HG02759 (cell line): ENCODE measurements at regions not wholly inside any gene's neighbourhood (a gene's known extent, or its start where the extent isn't known, plus 50 kb on each side); places are given as distances from the start of the nearest gene placed in this dataset.

Experiments used
- ATAC-seq: cut with Tn5 transposase; IDR thresholded peaks from one replicate; pipeline ENCODE4 v1.9.1; 2021; ENCODE audit warnings: mild to moderate bottlenecking, moderate library complexity; ENCODE audit not compliant: unreplicated experiment

GRCh38 chr11:11016943-11017342, 159.1 kb upstream of the ZBED5 start:
- no peak for ATAC-seq

DNA sequence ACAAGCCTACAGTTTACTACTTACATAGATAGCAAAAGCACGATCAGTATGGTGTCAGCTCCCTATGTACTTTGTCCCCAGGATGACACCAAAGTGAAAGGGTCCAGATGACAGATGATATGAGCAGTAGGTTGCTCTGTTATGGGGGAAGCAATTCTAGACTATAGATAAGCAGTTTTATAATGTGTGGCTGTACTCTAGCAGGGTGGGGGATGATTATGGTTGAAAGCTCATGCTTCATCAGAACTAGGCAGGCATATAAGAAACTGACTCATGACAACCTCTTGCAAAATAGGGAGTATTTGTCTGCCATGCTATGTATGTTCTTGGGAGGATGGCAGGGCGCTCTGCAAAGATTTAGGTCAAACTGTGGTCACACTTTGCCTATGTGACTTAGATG, 158.2 kb upstream of the ZBED5 start:
- no peak for ATAC-seq

DNA sequence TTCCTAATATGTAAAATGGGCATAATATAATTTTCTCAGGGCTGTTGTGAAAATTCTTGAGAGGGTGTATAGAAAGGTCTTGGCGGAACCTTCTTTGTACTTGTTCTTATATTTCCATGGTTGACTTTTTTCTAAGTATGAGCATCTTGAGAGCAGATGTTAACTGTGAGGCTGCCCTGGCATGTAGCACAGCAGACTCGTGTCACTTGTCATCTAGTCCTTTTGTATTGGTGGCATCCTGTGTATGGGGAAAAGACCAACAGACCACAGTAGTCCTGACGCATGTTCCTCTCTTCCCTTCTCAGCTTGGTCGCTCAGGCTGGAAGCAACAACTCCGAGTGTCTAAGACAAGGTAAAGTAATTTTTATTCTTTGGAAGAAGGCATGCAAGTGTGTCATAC, 153.8 kb upstream of the ZBED5 start:
- ATAC-seq: no peak

DNA sequence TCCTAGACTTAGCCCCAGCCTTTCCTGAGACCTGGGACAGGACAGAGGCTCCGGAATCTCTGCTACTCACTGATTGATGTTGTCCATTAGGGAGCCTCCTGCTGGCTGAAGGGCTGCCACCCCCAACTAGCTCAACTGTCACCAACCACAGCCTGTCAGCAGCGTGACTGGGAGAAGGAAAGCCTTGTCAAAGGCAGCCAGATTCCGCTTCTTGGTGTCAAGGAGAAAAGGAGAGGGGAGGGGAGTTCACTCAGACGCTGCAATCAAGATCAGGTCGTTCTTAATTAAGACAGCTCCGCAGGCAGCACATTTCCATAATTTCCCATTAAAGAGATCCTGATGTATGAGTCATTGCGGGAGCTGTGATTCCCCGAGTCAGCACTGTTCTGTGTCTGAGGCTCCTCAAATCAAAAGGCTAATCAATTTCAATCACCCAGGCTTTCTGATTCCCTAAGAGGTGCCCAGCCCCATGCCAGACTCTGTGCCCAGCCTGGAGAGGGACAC, 152.8 kb upstream of the ZBED5 start:
- no peak for ATAC-seq

DNA sequence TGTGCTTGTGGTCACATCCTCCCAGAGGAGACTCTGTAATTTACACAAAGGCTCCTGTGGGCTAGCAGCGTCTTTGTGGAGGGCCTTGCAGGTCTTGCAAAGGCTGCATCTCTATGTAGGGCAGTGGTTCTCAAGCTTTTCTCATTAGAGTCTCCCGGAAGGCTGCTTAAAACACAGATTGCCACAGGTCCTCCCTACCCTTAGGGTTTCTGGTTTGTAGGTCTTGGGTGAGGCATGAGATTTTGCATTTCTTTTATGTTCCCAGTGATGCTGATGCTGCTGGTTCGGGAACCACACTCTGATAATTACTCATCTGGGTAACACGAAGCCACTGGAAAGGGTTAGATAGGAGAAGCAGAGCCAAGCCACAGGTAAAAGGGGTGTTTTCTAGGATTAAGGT, 151.3 kb upstream of the ZBED5 start:
- ATAC-seq: no peak

- ATAC-seq: no peak
Observed at GRCh38 chr11:11004069-11004468, 146.2 kb upstream of the ZBED5 start.

DNA sequence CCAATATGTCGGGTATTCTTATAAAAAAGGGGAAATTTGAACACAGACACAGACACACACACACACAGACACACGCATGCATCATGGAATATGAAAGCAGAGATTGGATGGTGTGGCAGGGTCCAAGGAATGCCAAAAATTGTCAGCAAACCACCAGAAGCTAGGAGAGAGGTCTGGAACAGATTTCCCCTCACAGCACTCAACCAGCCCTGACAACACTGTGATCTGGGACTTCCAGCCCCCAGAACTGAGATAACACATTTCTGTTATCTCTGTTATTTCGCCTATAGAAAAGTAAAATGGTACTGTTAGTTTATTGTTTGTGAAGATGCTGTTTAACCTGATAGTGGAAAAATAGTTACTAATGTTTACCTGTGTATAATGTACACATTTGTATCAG, 145.4 kb upstream of the ZBED5 start:
- ATAC-seq: no peak

DNA sequence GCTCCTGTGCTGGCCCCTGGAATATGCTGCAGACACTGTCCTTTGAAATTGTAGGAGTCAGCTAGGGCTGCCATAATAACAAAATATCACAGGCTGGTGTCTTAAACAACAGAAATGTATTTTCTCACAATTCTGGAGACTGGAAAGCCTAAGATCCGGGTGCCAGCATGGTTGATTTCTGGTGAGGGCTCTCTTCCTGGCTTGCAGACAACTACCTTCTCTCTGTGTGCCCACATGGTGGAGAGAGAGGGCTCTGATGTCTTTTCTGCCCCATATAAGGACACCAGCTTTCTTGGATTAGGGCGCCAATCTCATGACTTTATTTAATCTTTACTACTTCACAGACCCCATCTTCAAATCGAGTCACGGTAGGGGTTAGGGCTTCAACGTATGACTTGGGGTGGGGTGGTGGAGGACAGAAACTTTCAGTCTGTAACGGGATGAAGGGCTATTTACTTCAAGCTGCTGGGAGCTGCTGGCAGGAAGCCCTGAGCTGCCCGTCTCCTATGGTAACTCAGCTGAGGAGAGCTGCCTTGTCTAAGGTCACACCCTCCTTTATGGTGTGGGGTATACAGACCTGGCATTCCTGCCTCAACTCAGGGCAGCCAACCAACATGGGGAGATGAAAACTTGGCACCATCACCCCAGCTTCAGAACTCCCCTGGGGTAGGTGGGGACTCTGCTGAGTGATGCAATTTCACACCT, 142.9 kb upstream of the ZBED5 start:
- ATAC-seq: no peak

DNA sequence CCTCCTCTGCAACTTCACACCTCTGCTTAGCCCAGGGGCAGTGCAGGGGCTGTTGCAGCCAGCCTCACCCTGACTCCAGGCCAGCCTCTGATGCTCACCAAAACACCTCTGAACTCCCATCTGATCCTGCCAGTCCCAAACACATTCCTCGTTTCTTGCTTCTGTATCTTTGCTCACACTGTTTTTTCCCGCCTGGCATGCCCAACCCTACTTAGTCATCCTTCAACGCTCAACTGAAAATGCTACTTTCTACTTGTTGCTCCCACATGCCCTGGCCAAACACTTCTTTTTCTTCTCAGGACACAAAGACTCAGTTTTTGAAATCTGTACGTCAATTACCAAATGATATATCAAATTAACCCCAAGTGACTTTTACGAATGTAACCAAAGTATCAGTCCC, 140.8 kb upstream of the ZBED5 start:
- no peak for ATAC-seq

DNA sequence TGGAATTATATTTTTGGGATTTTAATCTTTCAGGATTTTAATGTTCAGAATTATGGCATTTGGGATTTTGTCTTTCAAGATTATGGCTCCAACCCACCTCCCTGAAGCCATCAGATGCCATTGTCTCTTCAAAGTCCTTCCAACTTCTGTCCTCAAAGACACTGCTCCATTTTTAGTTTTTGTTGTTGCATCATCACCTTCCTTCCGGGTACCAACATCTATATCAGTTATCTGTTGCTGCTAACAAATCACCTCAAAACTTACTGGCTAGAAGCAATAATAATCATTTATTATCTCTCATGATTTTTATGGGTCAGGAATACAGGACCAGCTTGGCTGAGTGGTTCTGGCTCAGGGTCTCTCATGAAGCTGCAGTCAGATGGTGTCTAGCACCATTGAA, 138.8 kb upstream of the ZBED5 start:
- no peak for ATAC-seq

DNA sequence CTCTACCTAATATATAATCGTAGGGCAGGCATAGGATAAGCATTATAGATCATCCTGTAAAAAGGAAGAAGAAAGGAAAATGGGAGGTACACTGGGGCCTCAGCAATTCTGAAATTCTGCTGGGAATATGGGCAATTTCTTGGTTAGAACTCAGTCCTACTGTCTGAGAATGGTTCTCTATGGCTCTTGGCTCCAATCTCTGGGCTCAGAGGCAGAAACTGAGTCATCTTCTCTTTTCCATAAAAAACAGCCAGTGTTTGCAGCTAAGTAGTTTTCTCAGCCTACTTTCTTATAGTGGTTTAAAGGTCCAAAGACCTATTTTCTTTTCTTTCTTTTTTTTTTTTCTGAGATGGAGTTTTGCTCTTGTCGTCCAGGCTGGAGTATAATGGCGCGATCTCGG, 135.8 kb upstream of the ZBED5 start:
- ATAC-seq: no peak

DNA sequence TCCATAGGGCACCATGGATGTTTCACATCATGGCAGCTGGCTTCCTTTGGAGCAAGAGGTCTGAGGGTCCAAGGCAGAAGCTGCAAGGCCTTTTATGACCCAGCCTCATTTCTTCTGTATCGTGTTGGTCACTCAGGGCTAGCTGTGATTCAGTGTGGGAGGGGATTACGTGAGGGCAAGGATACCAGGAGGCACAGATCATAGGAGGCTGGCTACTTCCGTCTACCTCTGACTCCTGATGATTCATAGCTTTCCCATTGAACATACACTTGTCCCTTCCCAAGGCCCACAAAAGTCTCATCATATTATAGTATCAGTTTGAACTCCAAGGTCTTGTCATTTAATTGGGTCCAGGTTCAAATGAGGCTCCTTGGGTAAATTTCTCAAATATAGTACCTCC, 135.3 kb upstream of the ZBED5 start:
- no peak for ATAC-seq

- no peak for ATAC-seq
Observed at GRCh38 chr11:10991393-10991792, 133.5 kb upstream of the ZBED5 start.

GRCh38 chr11:10990637-10991193, 132.9 kb upstream of the ZBED5 start:
- ATAC-seq: no peak

GRCh38 chr11:10990160-10990559, 132.3 kb upstream of the ZBED5 start:
- ATAC-seq: no peak

- ATAC-seq: no peak
Observed at GRCh38 chr11:10986006-10986405, 128.2 kb upstream of the ZBED5 start.

DNA sequence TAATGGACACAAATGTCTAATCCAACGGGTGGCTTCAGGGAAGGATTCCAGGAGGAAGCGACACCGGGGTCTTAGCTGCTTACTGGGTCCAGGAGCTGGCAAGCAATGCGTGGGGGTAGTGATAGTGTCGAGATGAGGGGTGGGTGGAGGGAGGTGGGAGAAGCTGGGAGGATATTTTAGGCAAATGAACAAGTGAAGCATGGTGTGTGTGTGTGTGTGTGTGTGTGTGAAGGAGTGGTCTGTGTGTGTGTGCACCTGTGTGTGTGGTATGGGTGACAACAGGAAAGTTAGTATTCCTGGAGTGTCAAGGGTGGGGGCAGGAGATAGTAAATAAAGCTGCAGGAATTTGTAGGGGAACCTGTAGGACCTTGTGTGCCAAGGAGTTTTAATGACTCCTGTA, 126.9 kb upstream of the ZBED5 start:
- no peak for ATAC-seq

- no peak for ATAC-seq
Observed at GRCh38 chr11:10984250-10984649, 126.4 kb upstream of the ZBED5 start.

DNA sequence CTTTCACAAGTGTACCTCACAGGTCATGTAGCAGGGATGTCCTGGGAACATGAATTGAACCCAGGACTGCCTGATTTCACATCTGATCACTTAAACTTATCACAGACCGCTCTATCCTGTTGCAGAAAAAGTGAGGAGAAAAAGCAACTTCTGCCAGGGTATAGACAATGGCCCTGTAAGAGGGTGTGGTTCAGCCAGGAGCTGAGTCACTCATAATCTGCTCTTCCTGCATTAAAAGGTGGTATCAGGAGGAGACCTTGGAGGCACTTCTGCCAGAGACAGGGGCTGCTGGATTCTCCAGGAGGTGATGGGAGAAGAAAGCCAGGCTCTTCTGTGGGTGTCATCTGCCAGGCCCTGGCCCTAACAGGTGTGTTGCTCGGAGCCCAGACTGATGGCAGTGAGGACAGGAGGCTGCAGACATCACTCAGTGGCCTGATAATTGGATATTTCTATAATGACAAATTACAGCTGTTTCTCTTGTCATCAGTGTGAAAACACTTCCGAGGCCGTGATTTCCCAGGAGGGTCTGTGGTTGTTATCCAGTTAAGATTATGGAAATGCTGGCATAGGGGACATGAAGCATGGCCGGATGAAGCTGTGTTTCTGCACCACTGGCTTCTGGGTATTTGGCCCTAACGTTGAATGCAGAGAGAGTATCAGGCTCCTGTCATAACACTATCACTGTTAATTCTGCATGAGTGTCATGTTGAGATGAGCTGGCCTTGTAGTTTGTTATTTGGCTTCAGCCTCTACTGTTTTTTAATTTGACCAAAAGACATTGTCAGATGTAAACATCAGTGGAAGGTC, 125.1 kb upstream of the ZBED5 start:
- ATAC-seq: no peak

DNA sequence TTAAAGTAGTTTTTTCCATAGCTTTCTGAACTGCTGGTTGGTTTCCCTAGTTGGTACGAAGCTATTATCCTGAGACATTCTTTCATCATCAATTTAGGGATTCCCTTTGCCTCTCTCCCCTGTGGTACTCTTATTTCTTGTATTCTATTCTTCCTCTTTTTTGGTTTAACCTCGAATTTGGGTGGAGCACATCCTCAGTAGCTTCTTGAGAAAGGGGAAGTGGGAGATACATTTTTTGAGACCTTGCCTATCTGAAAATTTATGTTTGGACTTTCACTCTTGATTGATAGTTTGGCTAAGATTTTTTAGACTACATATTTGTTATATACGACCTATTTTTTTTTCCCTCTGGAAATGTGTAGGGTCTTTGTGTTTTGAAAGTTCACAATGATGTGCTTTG, 121.7 kb upstream of the ZBED5 start:
- no peak for ATAC-seq

GRCh38 chr11:10978198-10978597, 120.3 kb upstream of the ZBED5 start:
- no peak for ATAC-seq

DNA sequence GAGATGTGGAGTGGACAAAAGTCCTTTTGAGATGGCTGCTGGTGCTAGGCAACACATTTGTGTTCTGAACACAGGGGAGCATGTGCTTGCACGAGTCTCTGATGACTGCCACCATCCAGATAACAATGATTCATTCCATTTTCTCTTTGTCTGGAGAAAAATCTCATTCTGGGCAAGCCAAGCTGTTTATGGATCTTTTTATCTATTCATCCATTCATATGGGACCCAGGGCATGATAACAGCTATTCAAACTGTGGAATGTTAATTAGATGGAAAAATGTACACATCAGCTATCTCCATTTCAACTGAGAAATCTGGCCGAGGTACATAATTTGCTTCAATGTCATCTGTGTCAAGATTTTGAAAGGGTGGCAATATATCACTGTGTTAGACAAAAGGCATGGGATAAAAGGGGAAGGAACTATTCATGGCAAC, 117.5 kb upstream of the ZBED5 start:
- no peak for ATAC-seq
